MM.1S (cell line): ENCODE measurements at regions not wholly inside any gene's neighbourhood (a gene's known extent, or its start where the extent isn't known, plus 50 kb on each side); places are given as distances from the start of the nearest gene placed in this dataset.

Experiments
- EZH2 ChIP-seq: fragments of 300-600 bp; sonication (generic); optimal IDR thresholded peaks from 2 replicates; pipeline ENCODE3; 2017; ENCODE audit warnings: low read depth, mild to moderate bottlenecking, antibody characterized with exemption, low read length, mixed read lengths
- TF ChIP-seq, protein P1 (sequence below): fragments of 300-600 bp; sonication (generic); IDR thresholded peaks from 2 replicates; pipeline ENCODE4 v1.5.1; 2016; ENCODE audit warnings: antibody characterized with exemption, low read length, mixed read lengths

DNA sequence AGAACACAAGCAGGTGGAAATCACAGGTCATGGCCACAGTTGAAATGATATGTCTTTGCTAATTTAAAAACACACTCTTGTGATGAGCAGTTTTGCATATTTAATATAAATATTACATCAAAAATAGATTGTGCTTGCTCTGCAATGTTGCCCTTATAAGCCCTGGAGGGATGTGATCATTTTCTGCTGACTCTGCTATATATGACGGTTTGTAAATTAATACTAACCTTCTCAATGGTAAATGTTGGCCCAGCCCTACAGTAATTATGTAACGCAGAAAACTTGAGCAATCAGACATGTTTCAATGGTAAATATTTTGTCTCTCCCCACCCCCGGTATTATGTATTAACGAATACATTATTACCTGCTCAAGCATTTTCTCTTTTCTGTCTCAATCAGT is 359.5 kb upstream of the CNTN6 start:
- TF ChIP-seq EZH2 = no peak
- TF ChIP-seq, protein P1, sequence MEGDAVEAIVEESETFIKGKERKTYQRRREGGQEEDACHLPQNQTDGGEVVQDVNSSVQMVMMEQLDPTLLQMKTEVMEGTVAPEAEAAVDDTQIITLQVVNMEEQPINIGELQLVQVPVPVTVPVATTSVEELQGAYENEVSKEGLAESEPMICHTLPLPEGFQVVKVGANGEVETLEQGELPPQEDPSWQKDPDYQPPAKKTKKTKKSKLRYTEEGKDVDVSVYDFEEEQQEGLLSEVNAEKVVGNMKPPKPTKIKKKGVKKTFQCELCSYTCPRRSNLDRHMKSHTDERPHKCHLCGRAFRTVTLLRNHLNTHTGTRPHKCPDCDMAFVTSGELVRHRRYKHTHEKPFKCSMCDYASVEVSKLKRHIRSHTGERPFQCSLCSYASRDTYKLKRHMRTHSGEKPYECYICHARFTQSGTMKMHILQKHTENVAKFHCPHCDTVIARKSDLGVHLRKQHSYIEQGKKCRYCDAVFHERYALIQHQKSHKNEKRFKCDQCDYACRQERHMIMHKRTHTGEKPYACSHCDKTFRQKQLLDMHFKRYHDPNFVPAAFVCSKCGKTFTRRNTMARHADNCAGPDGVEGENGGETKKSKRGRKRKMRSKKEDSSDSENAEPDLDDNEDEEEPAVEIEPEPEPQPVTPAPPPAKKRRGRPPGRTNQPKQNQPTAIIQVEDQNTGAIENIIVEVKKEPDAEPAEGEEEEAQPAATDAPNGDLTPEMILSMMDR = no peak
